Astrocyte of the spinal cord (primary cell): ENCODE measurements at regions not wholly inside any gene's neighbourhood (a gene's known extent, or its start where the extent isn't known, plus 50 kb on each side); places are given as distances from the start of the nearest gene placed in this dataset.

Experiments
- DNase-seq: peaks from one replicate; pipeline ENCODE4 v3.0.0; 2011; ENCODE audit warnings: low read depth, low spot score
- H3K4me3 ChIP-seq: 2 replicates; pipeline ENCODE4 v1.5.1; 2011; ENCODE audit warnings: low read depth, mild to moderate bottlenecking, low read length, moderate library complexity
- in situ Hi-C: cut with HindIII; loops from 2 replicates; pipeline ENCODE4 v1.10.0; 2017; ENCODE audit warnings: low sequenced_read_pairs
- TF ChIP-seq, protein P1 (sequence below): IDR thresholded peaks from 2 replicates; pipeline ENCODE4 v1.5.1; 2012; ENCODE audit warnings: low read depth, mild to moderate bottlenecking, low read length, inconsistent platforms

DNA sequence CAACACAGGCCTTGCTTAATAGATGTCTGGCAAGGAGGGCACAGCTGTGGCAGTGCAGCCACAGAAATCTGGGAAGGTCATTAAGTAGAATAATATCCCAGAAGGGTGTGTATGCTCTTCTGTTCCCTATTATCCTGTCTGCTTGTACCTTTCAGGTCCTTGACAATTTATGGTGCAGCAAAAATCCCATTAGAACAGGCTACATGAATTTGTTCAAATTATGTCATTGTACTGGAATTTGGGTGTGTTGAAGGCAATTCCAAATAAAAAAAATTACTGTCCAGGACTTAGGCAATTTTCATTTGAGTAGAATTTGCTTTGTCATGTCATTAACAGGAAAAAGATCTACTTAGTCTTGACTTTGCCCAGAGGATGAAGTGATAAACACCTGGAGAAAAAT is 192.1 kb downstream of the IDS start:
- no peak overlapping the region for H3K4me3 ChIP-seq
- no peak for DNase-seq
- in situ Hi-C loops = no loop called here
- TF ChIP-seq, protein P1, sequence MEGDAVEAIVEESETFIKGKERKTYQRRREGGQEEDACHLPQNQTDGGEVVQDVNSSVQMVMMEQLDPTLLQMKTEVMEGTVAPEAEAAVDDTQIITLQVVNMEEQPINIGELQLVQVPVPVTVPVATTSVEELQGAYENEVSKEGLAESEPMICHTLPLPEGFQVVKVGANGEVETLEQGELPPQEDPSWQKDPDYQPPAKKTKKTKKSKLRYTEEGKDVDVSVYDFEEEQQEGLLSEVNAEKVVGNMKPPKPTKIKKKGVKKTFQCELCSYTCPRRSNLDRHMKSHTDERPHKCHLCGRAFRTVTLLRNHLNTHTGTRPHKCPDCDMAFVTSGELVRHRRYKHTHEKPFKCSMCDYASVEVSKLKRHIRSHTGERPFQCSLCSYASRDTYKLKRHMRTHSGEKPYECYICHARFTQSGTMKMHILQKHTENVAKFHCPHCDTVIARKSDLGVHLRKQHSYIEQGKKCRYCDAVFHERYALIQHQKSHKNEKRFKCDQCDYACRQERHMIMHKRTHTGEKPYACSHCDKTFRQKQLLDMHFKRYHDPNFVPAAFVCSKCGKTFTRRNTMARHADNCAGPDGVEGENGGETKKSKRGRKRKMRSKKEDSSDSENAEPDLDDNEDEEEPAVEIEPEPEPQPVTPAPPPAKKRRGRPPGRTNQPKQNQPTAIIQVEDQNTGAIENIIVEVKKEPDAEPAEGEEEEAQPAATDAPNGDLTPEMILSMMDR = no peak

DNA sequence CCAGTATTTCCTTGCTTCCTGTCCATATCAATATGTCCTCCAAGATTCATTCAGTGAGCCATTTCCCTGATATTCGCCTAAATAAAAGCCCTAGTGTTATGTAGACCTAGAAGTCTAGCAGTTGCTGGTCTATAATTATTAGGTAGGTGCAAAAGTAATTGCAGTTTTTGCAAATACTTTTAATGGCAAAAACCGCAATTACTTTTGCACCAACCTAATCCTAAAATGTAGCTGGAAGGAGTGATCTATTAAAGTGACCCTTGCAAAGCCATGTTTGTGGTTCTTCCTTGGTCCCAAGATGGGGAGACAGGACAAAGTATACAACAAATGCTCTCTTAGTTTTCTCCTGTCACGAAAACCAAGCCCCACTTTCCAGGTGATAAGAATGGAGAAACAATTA is 193.0 kb downstream of the IDS start:
- in situ Hi-C loops = no loop called here
- TF ChIP-seq, protein P1 = no peak
- H3K4me3 ChIP-seq = no peak overlapping the region
- no peak for DNase-seq

DNA sequence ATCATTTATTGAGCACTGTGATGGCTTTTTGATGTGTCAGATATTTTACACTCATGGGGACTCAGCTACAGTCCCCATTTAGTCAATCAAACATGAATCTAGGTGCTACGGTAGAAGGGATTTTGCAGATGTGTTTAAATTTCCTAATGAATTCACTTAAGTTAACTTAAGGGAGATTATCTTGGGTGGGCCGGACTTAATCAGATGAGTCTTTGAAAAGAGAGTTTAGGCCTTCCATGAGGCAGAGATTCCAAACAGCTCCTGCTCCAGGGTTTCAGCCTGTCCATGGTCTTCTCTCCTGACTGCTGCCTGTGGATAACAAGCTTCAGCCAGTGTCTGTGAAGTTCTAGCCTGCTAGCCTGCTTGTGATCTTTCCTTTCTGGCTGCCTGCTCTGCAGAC is 202.4 kb downstream of the IDS start:
- TF ChIP-seq, protein P1 = no peak
- in situ Hi-C loops = no loop called here

DNA sequence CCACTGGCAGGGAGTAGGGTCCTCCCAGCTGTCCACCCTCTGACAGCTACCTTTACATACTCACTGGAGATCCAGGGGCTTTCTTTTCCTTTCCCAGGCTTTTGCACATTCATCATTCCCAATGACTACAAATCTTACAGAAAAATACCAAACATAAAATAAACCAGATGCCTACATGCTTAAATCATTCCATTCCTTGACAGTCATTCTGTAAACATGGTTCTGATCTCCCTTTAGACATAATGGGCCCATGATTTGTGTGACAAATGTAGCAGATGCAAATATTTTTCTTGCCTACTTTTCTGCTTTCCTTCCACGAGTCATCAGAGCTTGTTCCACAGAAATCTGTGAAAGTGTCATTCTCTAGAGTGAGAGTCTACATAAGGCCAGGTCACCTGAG is 207.0 kb downstream of the IDS start:
- in situ Hi-C loops = no loop called here
- no peak overlapping the region for H3K4me3 ChIP-seq
- TF ChIP-seq, protein P1 = no peak

More for the DNA sequence above, 202.4 kb downstream of the IDS start:
- DNase-seq = no peak
- no peak overlapping the region for H3K4me3 ChIP-seq

DNA sequence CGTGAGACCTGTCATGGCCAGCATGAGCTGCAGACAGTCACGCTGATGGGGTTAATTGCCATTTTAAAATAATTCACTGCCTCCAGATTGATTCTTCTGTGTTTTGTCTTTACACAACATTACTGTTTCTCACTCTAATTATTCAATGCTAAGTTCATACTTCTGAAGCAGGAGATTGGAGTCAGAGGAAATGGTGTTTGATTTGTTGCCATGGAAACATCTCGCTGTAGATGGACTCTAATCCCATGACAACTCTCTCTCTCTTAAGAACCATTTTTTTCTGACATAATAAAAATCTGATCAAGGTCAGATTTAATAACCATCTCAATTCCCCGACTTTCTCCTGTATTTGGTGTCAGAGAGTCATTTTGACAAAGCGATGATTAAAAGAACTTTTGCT is 209.0 kb downstream of the IDS start:
- TF ChIP-seq, protein P1 = no peak
- H3K4me3 ChIP-seq = no peak overlapping the region
- in situ Hi-C loops = no loop called here
- DNase-seq = no peak

More for the DNA sequence above, 207.0 kb downstream of the IDS start:
- DNase-seq = no peak

DNA sequence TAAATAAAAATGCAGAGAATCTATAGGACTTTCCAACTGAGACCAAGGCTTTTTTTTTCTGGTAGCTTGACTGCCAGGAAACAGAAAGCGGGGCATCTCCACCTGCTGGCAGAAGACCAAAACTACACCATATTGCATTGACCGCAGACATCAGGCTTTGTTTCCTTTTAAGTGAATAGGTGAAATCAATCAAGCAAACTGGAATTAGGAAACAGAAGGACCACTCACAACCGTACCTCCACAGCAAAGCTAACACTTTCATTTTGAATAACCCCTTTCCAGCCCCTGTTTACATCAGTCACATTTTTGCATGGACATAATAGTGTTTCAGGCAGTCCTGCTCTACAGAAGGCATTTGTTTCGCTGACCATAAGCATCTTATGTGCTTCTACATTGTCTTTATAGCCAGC is 218.2 kb downstream of the IDS start:
- peak; percentile 56 for DNase-seq
- TF ChIP-seq, protein P1 = peak; percentile 67
- H3K4me3 ChIP-seq = no peak overlapping the region
- in situ Hi-C loops = no loop called here

DNA sequence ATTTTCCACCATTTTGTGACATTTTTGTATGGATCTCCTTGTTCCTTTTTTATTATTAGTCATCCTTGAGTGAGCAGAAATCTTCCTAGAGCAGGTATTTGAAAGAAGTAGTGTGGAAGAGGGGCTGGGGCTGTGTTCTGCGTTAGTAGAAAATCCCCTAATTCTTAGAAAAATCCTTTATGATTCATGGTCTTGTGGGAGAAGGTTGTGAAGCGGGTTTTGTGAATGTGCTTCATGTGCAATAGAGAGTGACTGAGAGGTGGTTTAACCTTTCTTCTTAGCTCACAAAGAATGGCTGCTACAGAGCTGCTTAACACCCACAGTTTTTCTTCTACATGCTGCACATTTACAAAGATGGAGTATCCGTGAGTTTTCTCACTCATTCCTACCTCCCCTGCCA is 220.5 kb downstream of the IDS start:
- in situ Hi-C loops = no loop called here
- TF ChIP-seq, protein P1 = no peak
- no peak overlapping the region for H3K4me3 ChIP-seq
- DNase-seq = no peak
